IMR-90 (cell line): ENCODE measurements at regions not wholly inside any gene's neighbourhood (a gene's known extent, or its start where the extent isn't known, plus 50 kb on each side); places are given as distances from the start of the nearest gene placed in this dataset.

Experiments
- ATAC-seq: fragments of 200-7000 bp; cut with Tn5 transposase; 2 replicates; pipeline ENCODE4 v1.9.1; 2020; ENCODE audit warnings: low read depth, mild to moderate bottlenecking, moderate library complexity
- BruUV-seq: library from RNA; stranded (reverse); fragments of 400-500 nt; replicated peaks from 2 replicates; lab custom pipeline; 2021; lab: Mats Ljungman, UMichigan
- CTCF ChIA-PET: fragments of 300-600 bp; formaldehyde crosslinking; extraction: SDS; loops from one replicate; lab custom pipeline; 2021; ENCODE audit warnings: antibody characterized with exemption; lab: Yijun Ruan, JAX
- POLR2A ChIA-PET: fragments of 300-600 bp; sonication (Branson Sonifier 250); formaldehyde crosslinking; loops from one replicate; lab custom pipeline; 2022; ENCODE audit warnings: antibody characterized with exemption; ENCODE audit not compliant: unreplicated experiment; lab: Charles Lee
- DNase-seq: peaks from one replicate; pipeline ENCODE4 v3.0.0; 2013
- H2AFZ ChIP-seq: replicated peaks from 2 replicates; pipeline ENCODE3; 2013; ENCODE audit warnings: low read length, mild to moderate bottlenecking; ENCODE audit not compliant: poor library complexity
- H2AK5ac ChIP-seq: 2 replicates; pipeline ENCODE4 v1.6.1; 2013; ENCODE audit warnings: low read depth, low read length, inconsistent platforms
- H2AK9ac ChIP-seq: replicated peaks from 2 replicates; pipeline ENCODE3; 2013; ENCODE audit warnings: mild to moderate bottlenecking, low read depth, low read length, moderate library complexity; ENCODE audit not compliant: poor library complexity
- H2BK120ac ChIP-seq: 2 replicates; pipeline ENCODE4 v1.6.1; 2013; ENCODE audit warnings: low read depth, low read length, inconsistent platforms
- H2BK15ac ChIP-seq: 3 replicates; pipeline ENCODE4 v1.6.1; 2013; ENCODE audit warnings: low read depth, low read length, inconsistent platforms
- H2BK20ac ChIP-seq: 2 replicates; pipeline ENCODE4 v1.6.1; 2013; ENCODE audit warnings: low read depth, mild to moderate bottlenecking, inconsistent platforms, low read length, moderate library complexity
- H2BK5ac ChIP-seq: 2 replicates; pipeline ENCODE4 v1.6.1; 2013; ENCODE audit warnings: mild to moderate bottlenecking, low read depth, low read length, inconsistent platforms; ENCODE audit not compliant: poor library complexity, severe bottlenecking
- H3K14ac ChIP-seq: replicated peaks from 2 replicates; pipeline ENCODE4 v1.6.1; 2013; ENCODE audit warnings: low read depth, low read length, inconsistent platforms
- H3K18ac ChIP-seq: 2 replicates; pipeline ENCODE4 v1.6.1; 2013; ENCODE audit warnings: low read depth, low read length, control low read depth
- H3K23ac ChIP-seq: 2 replicates; pipeline ENCODE4 v1.6.1; 2013; ENCODE audit warnings: low read depth, low read length, inconsistent platforms
- H3K27ac ChIP-seq: 2 replicates; pipeline ENCODE4 v1.5.1; 2013; ENCODE audit warnings: mild to moderate bottlenecking, control low read depth, low read length; ENCODE audit not compliant: insufficient read depth
- H3K27me3 ChIP-seq: 2 replicates; pipeline ENCODE4 v1.6.1; 2013; ENCODE audit warnings: low read length; ENCODE audit not compliant: control insufficient read depth, insufficient read depth
- H3K36me3 ChIP-seq: 2 replicates; pipeline ENCODE4 v1.6.1; 2013; ENCODE audit warnings: low read length, mixed read lengths; ENCODE audit not compliant: control insufficient read depth, insufficient read depth
- H3K4ac ChIP-seq: 2 replicates; pipeline ENCODE4 v1.6.1; 2013; ENCODE audit warnings: low read depth, low read length, inconsistent platforms
- H3K4me1 ChIP-seq: 2 replicates; pipeline ENCODE4 v1.6.1; 2013; ENCODE audit warnings: low read length, mixed read lengths; ENCODE audit not compliant: control insufficient read depth, insufficient read depth
- H3K4me2 ChIP-seq: 2 replicates; pipeline ENCODE4 v1.6.1; 2013; ENCODE audit warnings: low read depth, mild to moderate bottlenecking, control low read depth, low read length, moderate library complexity
- H3K4me3 ChIP-seq: 2 replicates; pipeline ENCODE4 v1.5.1; 2013; ENCODE audit warnings: low read depth, mild to moderate bottlenecking, control low read depth, low read length, moderate library complexity; ENCODE audit not compliant: insufficient read depth
- H3K56ac ChIP-seq: 2 replicates; pipeline ENCODE4 v1.6.1; 2013; ENCODE audit warnings: low read length, inconsistent platforms; ENCODE audit not compliant: insufficient read depth; ENCODE audit errors: extremely low read depth
- H3K79me1 ChIP-seq, 2 experiments: 2 replicates each; pipeline ENCODE4 v1.6.1; 2013; ENCODE audit warnings: low read length in 2 of 2, inconsistent platforms in 1 of 2, low read depth in 1 of 2
- H3K9ac ChIP-seq: 2 replicates; pipeline ENCODE4 v1.6.1; 2013; ENCODE audit warnings: low read depth, low read length, control low read depth
- H3K9me1 ChIP-seq: 2 replicates; pipeline ENCODE4 v1.6.1; 2013; ENCODE audit warnings: low read length, inconsistent platforms; ENCODE audit not compliant: insufficient read depth
- H3K9me3 ChIP-seq: 2 replicates; pipeline ENCODE4 v1.6.1; 2013; ENCODE audit warnings: low read length; ENCODE audit not compliant: control insufficient read depth, insufficient read depth
- H4K20me1 ChIP-seq: 2 replicates; pipeline ENCODE4 v1.6.1; 2013; ENCODE audit warnings: low read length, inconsistent platforms; ENCODE audit not compliant: insufficient read depth
- H4K5ac ChIP-seq: 2 replicates; pipeline ENCODE4 v1.6.1; 2013; ENCODE audit warnings: mild to moderate bottlenecking, low read depth, low read length, control low read depth
- H4K8ac ChIP-seq, 2 experiments: 2 replicates each; pipeline ENCODE4 v1.6.1; 2013; ENCODE audit warnings: low read depth in 2 of 2, low read length in 2 of 2, control low read depth in 1 of 2, inconsistent platforms in 1 of 2
- H4K91ac ChIP-seq: 2 replicates; pipeline ENCODE4 v1.6.1; 2013; ENCODE audit warnings: low read depth, low read length, inconsistent platforms; ENCODE audit not compliant: insufficient read depth
- BHLHE40 ChIP-seq: fragments of 150-350 bp; IDR thresholded peaks from 2 replicates; pipeline ENCODE4 v1.6.1; 2016; ENCODE audit warnings: mild to moderate bottlenecking, low read depth, low read length
- CEBPB ChIP-seq: IDR thresholded peaks from 2 replicates; pipeline ENCODE4 v1.6.1; 2012; ENCODE audit warnings: low read depth, low read length, improper control_type of control experiment
- CHD1 ChIP-seq: IDR thresholded peaks from 2 replicates; pipeline ENCODE4 v1.6.1; 2012; ENCODE audit warnings: low read depth, low read length, improper control_type of control experiment
- CTCF ChIP-seq: conservative IDR thresholded peaks from 2 replicates; pipeline ENCODE4 v1.5.1; 2012; ENCODE audit warnings: mild to moderate bottlenecking, low read depth, low read length, improper control_type of control experiment
- ELK1 ChIP-seq: fragments of 150-350 bp; IDR thresholded peaks from 2 replicates; pipeline ENCODE4 v1.6.1; 2016; ENCODE audit warnings: low read depth, mild to moderate bottlenecking, low read length, moderate library complexity, borderline replicate concordance
- FOS ChIP-seq: fragments of 150-350 bp; IDR thresholded peaks from 2 replicates; pipeline ENCODE4 v1.6.1; 2016; ENCODE audit warnings: low read depth, low read length
- MAFK ChIP-seq: IDR thresholded peaks from 2 replicates; pipeline ENCODE4 v1.6.1; 2012; ENCODE audit warnings: low read depth, low read length, improper control_type of control experiment
- MAZ ChIP-seq: IDR thresholded peaks from 2 replicates; pipeline ENCODE4 v1.6.1; 2012; ENCODE audit warnings: low read depth, mild to moderate bottlenecking, low read length, improper control_type of control experiment, moderate library complexity, borderline replicate concordance
- MXI1 ChIP-seq: IDR thresholded peaks from 2 replicates; pipeline ENCODE4 v1.6.1; 2012; ENCODE audit warnings: low read depth, mild to moderate bottlenecking, low read length, moderate library complexity, borderline replicate concordance
- NFE2L2 ChIP-seq: fragments of 150-350 bp; IDR thresholded peaks from 2 replicates; pipeline ENCODE4 v1.6.1; 2016; ENCODE audit warnings: low read depth, mild to moderate bottlenecking, low read length
- RAD21 ChIP-seq: IDR thresholded peaks from 2 replicates; pipeline ENCODE4 v1.6.1; 2012; ENCODE audit warnings: low read length, improper control_type of control experiment
- RFX5 ChIP-seq: IDR thresholded peaks from 2 replicates; pipeline ENCODE4 v1.8.0; 2012; ENCODE audit warnings: low read depth, mild to moderate bottlenecking, low read length, moderate library complexity
- SMC3 ChIP-seq: fragments of 150-350 bp; IDR thresholded peaks from 2 replicates; pipeline ENCODE4 v1.6.1; 2016; ENCODE audit warnings: low read depth, mild to moderate bottlenecking, antibody characterized with exemption, low read length, moderate library complexity
- USF2 ChIP-seq: fragments of 150-350 bp; IDR thresholded peaks from 2 replicates; pipeline ENCODE4 v1.6.1; 2017; ENCODE audit warnings: mild to moderate bottlenecking, antibody characterized with exemption, low read length, low read depth
- WGBS, 2 experiments: methylation state at CpG; one replicate each; pipeline versions ENCODE4 v1.1.5 to v1.1.7; 2013; ENCODE audit warnings: missing lambda C conversion rate in 2 of 2; ENCODE audit not compliant: insufficient read length in 1 of 2; ENCODE audit errors: extremely low coverage in 2 of 2; 5-methylcytosine and 5-hydroxymethylcytosine counted together
- dilution Hi-C: fragments of 300-500 bp; cut with HindIII; formaldehyde crosslinking; loops from one replicate; pipeline ENCODE4 v1.14.3; 2018; ENCODE audit warnings: low sequenced_read_pairs; ENCODE audit not compliant: unreplicated experiment
- in situ Hi-C: fragments of 300-500 bp; cut with MboI; formaldehyde crosslinking; loops from 3 replicates; pipeline ENCODE4 v1.14.3; 2019; ENCODE audit warnings: low sequenced_read_pairs, inconsistent platforms, mixed read lengths
- intact Hi-C: fragments of 100-400 bp; cut with micrococcal nuclease; formaldehyde crosslinking; loops from 2 replicates; pipeline ENCODE4 v1.10.0; 2022

GRCh38 chr2:138125306-138126288 is 161.3 kb downstream of the HNMT start:
- H2BK5ac ChIP-seq = no peak overlapping the region
- ChIA-PET POLR2A (no interaction called here), CTCF (no interaction called here)
- H3K4me1 ChIP-seq = 0 out of 2 replicates have a peak, but pooled peaks cover 2% of the 10 kb centered on the region
- H3K4me3 ChIP-seq = no peak overlapping the region
- intact Hi-C loops = no loop called here
- no peaks in the 10 kb centered on the region for H4K20me1 ChIP-seq
- no peak overlapping the region for H3K18ac ChIP-seq
- no peaks in the 10 kb centered on the region for H3K79me1 ChIP-seq
- no peak overlapping the region for H3K4me2 ChIP-seq
- no peaks in the 10 kb centered on the region for H3K9me3 ChIP-seq
- no peak overlapping the region for H2AFZ ChIP-seq
- no peak overlapping the region for H3K4ac ChIP-seq
- no peak overlapping the region for H2BK20ac ChIP-seq
- DNase-seq (no peak), ATAC-seq (no peak)
- H3K36me3 ChIP-seq = no peaks in the 10 kb centered on the region
- no peak overlapping the region for H4K91ac ChIP-seq
- no peaks in the 10 kb centered on the region for H3K27me3 ChIP-seq
- BruUV-seq = no TSS peak
- no peak overlapping the region for H2BK15ac ChIP-seq
- H2AK9ac ChIP-seq = no peak overlapping the region
- no peak overlapping the region for H3K9ac ChIP-seq
- no peak overlapping the region for H3K23ac ChIP-seq
- H3K27ac ChIP-seq = no peak overlapping the region
- H2AK5ac ChIP-seq = no peak overlapping the region
- no peak overlapping the region for H3K56ac ChIP-seq
- in situ Hi-C loops = no loop called here
- no peak for TF ChIP-seq FOS
- no peak for TF ChIP-seq MAFK
- no peak for TF ChIP-seq ELK1
- TF ChIP-seq NFE2L2 = no peak
- TF ChIP-seq MAZ = no peak
- no peak for TF ChIP-seq RAD21
- TF ChIP-seq CTCF = no peak
- no peak for TF ChIP-seq MXI1
- TF ChIP-seq CHD1 = no peak
- TF ChIP-seq SMC3 = no peak
- no peak for TF ChIP-seq BHLHE40
- no peak for TF ChIP-seq CEBPB
- no peak for TF ChIP-seq RFX5
- no peak for TF ChIP-seq USF2
- H2BK120ac ChIP-seq = no peak overlapping the region
- no CpG with 5 or more reads among the region's 11 CpGs for WGBS, 2 experiments
- no peaks in the 10 kb centered on the region for H3K9me1 ChIP-seq
- dilution Hi-C loops = no loop called here
- no peak overlapping the region for H3K14ac ChIP-seq
- no peak overlapping the region for H4K5ac ChIP-seq
- H4K8ac ChIP-seq = no peak overlapping the region
